Neural cell (in vitro differentiated cells): ENCODE measurements at regions not wholly inside any gene's neighbourhood (a gene's known extent, or its start where the extent isn't known, plus 50 kb on each side); places are given as distances from the start of the nearest gene placed in this dataset.

Source experiments
- CTCF ChIP-seq: fragments of 450-650 bp; IDR thresholded peaks from 2 replicates; pipeline ENCODE4 v1.5.1; 2014; ENCODE audit warnings: antibody characterized with exemption, mild to moderate bottlenecking, moderate library complexity; ENCODE audit not compliant: poor library complexity, severe bottlenecking
- POLR2AphosphoS5 ChIP-seq: IDR thresholded peaks from 2 replicates; pipeline ENCODE4 v1.6.1; 2012
- REST ChIP-seq: IDR thresholded peaks from 2 replicates; pipeline ENCODE4 v1.6.1; 2012; ENCODE audit warnings: borderline replicate concordance
- TAF1 ChIP-seq: IDR thresholded peaks from 2 replicates; pipeline ENCODE4 v1.6.1; 2012; ENCODE audit warnings: low read depth

DNA sequence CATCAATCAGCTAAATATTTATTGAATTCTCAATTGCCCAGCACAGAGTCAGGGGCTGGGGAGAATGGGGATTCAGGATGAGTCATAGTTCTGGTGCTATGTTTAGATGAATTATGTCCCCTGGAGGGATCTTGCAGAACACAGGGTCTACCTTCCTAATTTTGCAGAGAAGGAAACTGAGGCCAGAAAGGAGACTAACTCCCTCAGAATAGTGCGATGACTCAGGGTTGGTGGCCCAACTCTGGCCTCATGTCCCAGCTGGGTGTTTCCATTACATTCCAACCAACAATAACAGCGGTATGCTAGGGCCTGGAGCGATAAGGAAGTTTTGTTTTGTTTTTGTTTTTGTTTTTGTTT lies 270.9 kb downstream of the TLE3 start:
- TF ChIP-seq CTCF: no peak
- no peak for TF ChIP-seq POLR2AphosphoS5
- no peak for TF ChIP-seq REST
- no peak for TF ChIP-seq TAF1
